HG03520 (cell line): ENCODE measurements at regions not wholly inside any gene's neighbourhood (a gene's known extent, or its start where the extent isn't known, plus 50 kb on each side); places are given as distances from the start of the nearest gene placed in this dataset.
"Not testable (repeated sequence)": the region's sequence is repeated elsewhere in the genome, so short reads cannot be mapped to it uniquely, and the experiment has no call there.

ENCODE experiments used
- ATAC-seq: cut with Tn5 transposase; IDR thresholded peaks from one replicate; pipeline ENCODE4 v1.9.1; 2021; ENCODE audit warnings: mild to moderate bottlenecking, moderate library complexity; ENCODE audit not compliant: unreplicated experiment

GRCh38 chr12:131311279-131311722, 357.6 kb downstream of the ADGRD1 start:
- ATAC-seq = not testable (repeated sequence)

- no peak for ATAC-seq
Measured at GRCh38 chr12:131311764-131312163, 358.1 kb downstream of the ADGRD1 start.

- ATAC-seq = not testable (repeated sequence)
Measured at GRCh38 chr12:131312382-131312781, 358.7 kb downstream of the ADGRD1 start.

GRCh38 chr12:131312793-131313545, 359.3 kb downstream of the ADGRD1 start:
- no peak for ATAC-seq

GRCh38 chr12:131313635-131314034, 359.9 kb downstream of the ADGRD1 start:
- ATAC-seq = no peak

GRCh38 chr12:131314524-131315090, 360.9 kb downstream of the ADGRD1 start:
- no peak for ATAC-seq

- no peak for ATAC-seq
Measured at GRCh38 chr12:131315601-131316000, 361.9 kb downstream of the ADGRD1 start.

GRCh38 chr12:131316388-131316787, 362.7 kb downstream of the ADGRD1 start:
- no peak for ATAC-seq

- ATAC-seq = no peak
Measured at GRCh38 chr12:131318045-131318685, 364.5 kb downstream of the ADGRD1 start.

- no peak for ATAC-seq
Measured at GRCh38 chr12:131321988-131322387, 368.3 kb downstream of the ADGRD1 start.

- ATAC-seq = not testable (repeated sequence)
Measured at GRCh38 chr12:131322460-131322859, 368.8 kb downstream of the ADGRD1 start.

GRCh38 chr12:131323879-131324278, 370.2 kb downstream of the ADGRD1 start:
- ATAC-seq = no peak

GRCh38 chr12:131327521-131328488, 374.1 kb downstream of the ADGRD1 start:
- ATAC-seq = no peak

- not testable (repeated sequence) for ATAC-seq
Measured at GRCh38 chr12:131328861-131329845, 375.4 kb downstream of the ADGRD1 start.

- no peak for ATAC-seq
Measured at GRCh38 chr12:131330106-131330815, 376.6 kb downstream of the ADGRD1 start.

GRCh38 chr12:131331148-131331750, 377.5 kb downstream of the ADGRD1 start:
- no peak for ATAC-seq

GRCh38 chr12:131332224-131332623, 378.5 kb downstream of the ADGRD1 start:
- no peak for ATAC-seq

- ATAC-seq = no peak
Measured at GRCh38 chr12:131333136-131333535, 377.8 kb upstream of the SFSWAP start.
